ENCODE measurements at regions not wholly inside any gene's neighbourhood (a gene's known extent, or its start where the extent isn't known, plus 50 kb on each side); places are given as distances from the start of the nearest gene placed in this dataset.
A peak's percentile ranks its signal among the peaks of the same experiment; 100 is the strongest.
"Not testable (repeated sequence)": the region's sequence is repeated elsewhere in the genome, so short reads cannot be mapped to it uniquely, and the experiment has no call there.

GRCh38 chr7:121744877-121745276 is 128.1 kb upstream of the PTPRZ1 start:
- DNase-seq, result no peak

GRCh38 chr7:121744319-121744718 is 128.6 kb upstream of the PTPRZ1 start:
- no peak for DNase-seq

- no peak for DNase-seq
These were observed 131.1 kb upstream of the PTPRZ1 start for GRCh38 chr7:121741896-121742295.

- DNase-seq, result no peak
These were observed 133.5 kb upstream of the PTPRZ1 start for GRCh38 chr7:121739465-121739864.

GRCh38 chr7:121730869-121731268 is 142.1 kb upstream of the PTPRZ1 start:
- DNase-seq, result no peak

GRCh38 chr7:121714559-121715303 is 158.2 kb upstream of the PTPRZ1 start:
- DNase-seq, result no peak

- not testable (repeated sequence) for DNase-seq
These were observed 160.0 kb upstream of the PTPRZ1 start for GRCh38 chr7:121712961-121713360.

GRCh38 chr7:121697731-121698316 is 175.1 kb upstream of the PTPRZ1 start:
- no peak for DNase-seq

GRCh38 chr7:121696954-121697353 is 176.0 kb upstream of the PTPRZ1 start:
- no peak for DNase-seq

GRCh38 chr7:121689749-121690148 is 183.2 kb upstream of the PTPRZ1 start:
- DNase-seq, result no peak

- no peak for DNase-seq
These were observed 191.3 kb upstream of the PTPRZ1 start for GRCh38 chr7:121681700-121682099.

GRCh38 chr7:121676168-121676567 is 196.8 kb upstream of the PTPRZ1 start:
- no peak for DNase-seq

GRCh38 chr7:121674455-121674854 is 198.5 kb upstream of the PTPRZ1 start:
- DNase-seq, result not testable (repeated sequence)

- DNase-seq, result no peak
These were observed 203.8 kb upstream of the PTPRZ1 start for GRCh38 chr7:121669144-121669543.

- no peak for DNase-seq
These were observed 206.7 kb upstream of the PTPRZ1 start for GRCh38 chr7:121666306-121666705.

- DNase-seq, result no peak
These were observed 229.6 kb upstream of the PTPRZ1 start for GRCh38 chr7:121643320-121643719.

- DNase-seq, result no peak
These were observed 233.3 kb upstream of the PTPRZ1 start for GRCh38 chr7:121639705-121640104.

- no peak for DNase-seq
These were observed 234.7 kb upstream of the PTPRZ1 start for GRCh38 chr7:121638286-121638685.

- DNase-seq, result no peak
These were observed 238.2 kb upstream of the FAM3C start for GRCh38 chr7:121634356-121634755.

GRCh38 chr7:121633186-121633585 is 237.1 kb upstream of the FAM3C start:
- no peak for DNase-seq

GRCh38 chr7:121624958-121625357 is 228.8 kb upstream of the FAM3C start:
- DNase-seq, result peak in 32 of 51 donors; percentile 3 to 68 (median 30)

GRCh38 chr7:121623130-121623872 is 227.2 kb upstream of the FAM3C start:
- no peak for DNase-seq

- no peak for DNase-seq
These were observed 225.8 kb upstream of the FAM3C start for GRCh38 chr7:121621937-121622336.
